SK-N-SH (cell line): ENCODE measurements at regions not wholly inside any gene's neighbourhood (a gene's known extent, or its start where the extent isn't known, plus 50 kb on each side); places are given as distances from the start of the nearest gene placed in this dataset.

Source experiments
- CTCF ChIA-PET: fragments of 300-600, 350-600 bp; formaldehyde crosslinking; extraction: SDS; loops from one replicate; lab custom pipeline; 2021; lab: Yijun Ruan, JAX
- POLR2A ChIA-PET: fragments of 350-600 bp; sonication (Branson Sonifier 250); formaldehyde crosslinking; extraction: SDS; loops from one replicate; lab custom pipeline; 2020; ENCODE audit warnings: antibody characterized with exemption, inconsistent platforms; lab: Yijun Ruan, JAX
- DNase-seq: peaks from one replicate; pipeline ENCODE4 v3.0.0; 2012
- H2AFZ ChIP-seq: fragments of 200-600 bp; sonication (generic); 2 replicates; pipeline ENCODE4 v1.8.1; 2016; ENCODE audit warnings: antibody characterized with exemption, mild to moderate bottlenecking, low read depth
- H3F3A ChIP-seq: fragments of 200-600 bp; sonication (generic); replicated peaks from 2 replicates; pipeline ENCODE3; 2016; ENCODE audit warnings: antibody characterized with exemption, mild to moderate bottlenecking; ENCODE audit not compliant: insufficient read depth
- H3K27ac ChIP-seq, 2 experiments: fragments of 200-500 bp in 1 of 2; fragments of 200-600 bp in 1 of 2; sonication (Bioruptor generic) in 1 of 2; sonication (generic), shearing (Covaris generic) in 1 of 2; 2 replicates each; pipeline versions ENCODE4 v1.5.1 to v1.6.1; 2014 to 2016; ENCODE audit warnings: low read depth in 2 of 2, inconsistent platforms in 1 of 2, low read length in 1 of 2, mild to moderate bottlenecking in 1 of 2, mixed read lengths in 1 of 2
- H3K27me3 ChIP-seq: fragments of 200-600 bp; sonication (generic), shearing (Covaris generic); 2 replicates; pipeline ENCODE4 v1.6.1; 2016; ENCODE audit warnings: mixed run types; ENCODE audit not compliant: insufficient read depth
- H3K36me3 ChIP-seq, 2 experiments: fragments of 200-500 bp in 1 of 2; fragments of 200-600 bp in 1 of 2; sonication (Bioruptor generic) in 1 of 2; sonication (generic) in 1 of 2; replicated peaks in 1 of 2; 2 replicates each; pipeline versions ENCODE3 to v1.5.1; 2014 to 2016; ENCODE audit warnings: low read length in 1 of 2, mild to moderate bottlenecking in 1 of 2; ENCODE audit not compliant: insufficient read depth in 2 of 2, control insufficient read depth in 1 of 2
- H3K4me1 ChIP-seq, 2 experiments: fragments of 200-500 bp in 1 of 2; fragments of 200-600 bp in 1 of 2; sonication (Bioruptor generic) in 1 of 2; sonication (generic), shearing (Covaris generic) in 1 of 2; 2 replicates each; pipeline versions ENCODE4 v1.5.1 to v1.6.1; 2014 to 2016; ENCODE audit warnings: low read depth in 1 of 2, low read length in 1 of 2, mixed run types in 1 of 2; ENCODE audit not compliant: insufficient read depth in 2 of 2, control insufficient read depth in 1 of 2
- H3K4me2 ChIP-seq: fragments of 200-600 bp; sonication (generic), shearing (Covaris generic); 2 replicates; pipeline ENCODE4 v1.6.1; 2017; ENCODE audit warnings: mixed run types
- H3K4me3 ChIP-seq, 2 experiments: fragments of 200-500 bp in 1 of 2; fragments of 200-600 bp in 1 of 2; sonication (Bioruptor generic) in 1 of 2; sonication (generic), shearing (Covaris generic) in 1 of 2; 2 replicates each; pipeline versions ENCODE4 v1.5.1 to v1.8.1; 2014 to 2016; ENCODE audit warnings: low read depth in 2 of 2, inconsistent platforms in 1 of 2, low read length in 1 of 2, mild to moderate bottlenecking in 1 of 2, mixed read lengths in 1 of 2, moderate library complexity in 1 of 2
- H3K79me2 ChIP-seq: fragments of 200-600 bp; sonication (generic); 2 replicates; pipeline ENCODE4 v1.8.1; 2017; ENCODE audit warnings: mild to moderate bottlenecking; ENCODE audit not compliant: insufficient read depth
- H3K9ac ChIP-seq: fragments of 200-600 bp; sonication (generic); 2 replicates; pipeline ENCODE4 v1.6.1; 2017; ENCODE audit warnings: mixed run types
- H3K9me2 ChIP-seq: fragments of 200-600 bp; sonication (generic); 2 replicates; pipeline ENCODE4 v1.6.1; 2017; ENCODE audit warnings: mixed run types
- H3K9me3 ChIP-seq: fragments of 200-600 bp; sonication (generic); 2 replicates; pipeline ENCODE4 v1.6.1; 2017; ENCODE audit warnings: mixed run types, mild to moderate bottlenecking, moderate library complexity
- H4K20me1 ChIP-seq: fragments of 200-600 bp; sonication (generic); 2 replicates; pipeline ENCODE4 v1.6.1; 2017; ENCODE audit warnings: mild to moderate bottlenecking, mixed run types; ENCODE audit not compliant: insufficient read depth
- EP300 ChIP-seq, 2 experiments: IDR thresholded peaks; 2 replicates each; pipeline versions ENCODE4 v1.4.0 to v1.6.1; 2012; ENCODE audit warnings: borderline replicate concordance in 1 of 2, low read depth in 1 of 2, low read length in 1 of 2
- EZH2phosphoT487 ChIP-seq: fragments of 200-600 bp; sonication (generic); IDR thresholded peaks from 2 replicates; pipeline ENCODE4 v1.6.1; 2017; ENCODE audit warnings: low read depth, mixed run types, mild to moderate bottlenecking, antibody characterized with exemption, moderate library complexity, borderline replicate concordance
- FOXM1 ChIP-seq: IDR thresholded peaks from 2 replicates; pipeline ENCODE4 v1.4.0; 2012; ENCODE audit warnings: low read depth, mild to moderate bottlenecking
- GABPA ChIP-seq: IDR thresholded peaks from 2 replicates; pipeline ENCODE4 v1.4.0; 2012; ENCODE audit warnings: low read depth, mild to moderate bottlenecking
- GATA2 ChIP-seq: sonication (generic); formaldehyde crosslinking; IDR thresholded peaks from 2 replicates; pipeline ENCODE4 v1.5.0; 2020; ENCODE audit warnings: mild to moderate bottlenecking, missing genetic modification reagents
- JUND ChIP-seq: IDR thresholded peaks from 2 replicates; pipeline ENCODE4 v1.4.0; 2012
- MEF2A ChIP-seq: IDR thresholded peaks from 2 replicates; pipeline ENCODE4 v1.4.0; 2012; ENCODE audit warnings: low read depth, borderline replicate concordance
- MXI1 ChIP-seq: IDR thresholded peaks from 2 replicates; pipeline ENCODE4 v1.6.1; 2012; ENCODE audit warnings: mild to moderate bottlenecking, low read depth, low read length, improper control_type of control experiment
- NRF1 ChIP-seq: IDR thresholded peaks from 2 replicates; pipeline ENCODE4 v1.6.1; 2012; ENCODE audit warnings: low read depth, mild to moderate bottlenecking, low read length
- RAD21 ChIP-seq: IDR thresholded peaks from 2 replicates; pipeline ENCODE4 v1.6.1; 2012; ENCODE audit warnings: mild to moderate bottlenecking, low read length
- RFX5 ChIP-seq: IDR thresholded peaks from 2 replicates; pipeline ENCODE4 v1.6.1; 2012; ENCODE audit warnings: mild to moderate bottlenecking, improper control_type of control experiment, low read length
- SMC3 ChIP-seq: IDR thresholded peaks from 2 replicates; pipeline ENCODE4 v1.6.1; 2012; ENCODE audit warnings: low read depth, low read length, improper control_type of control experiment
- TAF1 ChIP-seq: IDR thresholded peaks from 2 replicates; pipeline ENCODE4 v1.6.1; 2012; ENCODE audit warnings: low read depth, mild to moderate bottlenecking, low read length, moderate library complexity, borderline replicate concordance
- TCF12 ChIP-seq: IDR thresholded peaks from 2 replicates; pipeline ENCODE4 v1.4.0; 2012
- TEAD4 ChIP-seq: IDR thresholded peaks from 2 replicates; pipeline ENCODE4 v1.4.0; 2012; ENCODE audit warnings: mild to moderate bottlenecking, borderline replicate concordance; ENCODE audit not compliant: insufficient read depth
- YY1 ChIP-seq: IDR thresholded peaks from 2 replicates; pipeline ENCODE4 v1.4.0; 2012; ENCODE audit warnings: low read depth, mild to moderate bottlenecking
- WGBS: methylation state at CpG from one replicate; pipeline ENCODE4 v1.1.6; 2017; ENCODE audit warnings: low lambda C conversion rate; 5-methylcytosine and 5-hydroxymethylcytosine counted together
- TF ChIP-seq, protein P1 (sequence below): IDR thresholded peaks from 2 replicates; pipeline ENCODE4 v1.4.0; 2012; ENCODE audit warnings: low read depth, borderline replicate concordance
- TF ChIP-seq, protein P2 (sequence below): fragments of 200-600 bp; sonication (generic); IDR thresholded peaks from 2 replicates; pipeline ENCODE4 v1.6.1; 2017; ENCODE audit warnings: antibody characterized with exemption, mild to moderate bottlenecking, moderate library complexity
- TF ChIP-seq, protein P3 (sequence below): IDR thresholded peaks from 2 replicates; pipeline ENCODE4 v1.4.0; 2012; ENCODE audit warnings: low read depth
- TF ChIP-seq, protein P4 (sequence below): IDR thresholded peaks from 2 replicates; pipeline ENCODE4; 2012

DNA sequence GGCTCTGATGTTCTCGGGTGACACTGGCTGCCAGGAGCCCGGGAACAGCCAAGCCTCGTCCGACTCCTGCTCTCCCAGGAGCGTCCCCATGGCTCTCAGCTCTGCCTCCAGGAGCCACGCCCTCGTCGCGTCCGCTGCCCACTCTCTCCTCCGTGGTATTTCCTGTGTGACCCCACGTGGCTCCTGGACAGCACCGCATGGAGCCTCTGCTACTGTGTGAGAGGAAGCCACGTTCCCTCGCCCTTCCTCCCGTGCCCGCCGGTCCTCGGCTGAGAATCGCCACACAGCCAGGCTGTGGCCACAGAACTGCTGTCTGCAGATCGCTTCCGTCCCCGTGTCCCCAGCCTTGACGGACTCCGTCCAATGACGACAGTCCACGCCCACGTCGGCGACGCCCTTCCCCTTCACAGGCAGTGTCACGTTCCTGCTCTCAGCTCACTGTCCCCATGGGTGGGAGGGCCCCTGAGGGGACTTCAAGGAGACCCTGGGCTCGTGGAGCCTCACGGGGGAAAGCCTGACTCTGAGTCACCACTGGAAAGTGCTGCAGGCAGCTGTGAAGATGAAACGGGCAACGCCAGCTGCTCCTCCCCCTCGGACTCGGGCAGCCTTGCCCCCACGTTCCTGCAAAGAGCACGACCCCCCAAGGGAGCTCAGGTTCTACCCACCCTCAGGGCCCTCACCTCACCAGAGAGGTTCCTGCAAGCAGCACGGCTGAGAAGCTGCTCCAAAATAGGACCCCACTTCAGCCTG is 458.5 kb downstream of the BRD1 start:
- H3K27ac ChIP-seq, result no peak overlapping the region; a peak in 1 of 4 replicates
- H3F3A ChIP-seq, result no peaks in the 10 kb centered on the region
- H3K4me3 ChIP-seq, result peak overlapping the region in 1 of 2 experiments; percentile 33; a peak in 1 of 4 replicates
- H3K4me2 ChIP-seq, result no peak overlapping the region
- 15% methylated on average over 19 of the region's 41 CpGs for WGBS
- CTCF ChIA-PET, result interaction anchor here (1.0 kb wide), 1 partner anchor 13 kb away, joined by 3 read pairs; no protein-coding TSS in a partner anchor
- H3K27me3 ChIP-seq, result peaks cover 7% of the 10 kb centered on the region
- POLR2A ChIA-PET, result no interaction called here
- no peaks in the 10 kb centered on the region for H3K9me2 ChIP-seq
- H3K9ac ChIP-seq, result no peak overlapping the region
- H3K36me3 ChIP-seq, result no peaks in the 10 kb centered on the region
- no peaks in the 10 kb centered on the region for H3K9me3 ChIP-seq
- H3K79me2 ChIP-seq, result no peaks in the 10 kb centered on the region
- H4K20me1 ChIP-seq, result no peaks in the 10 kb centered on the region
- DNase-seq, result peak; percentile 70
- H2AFZ ChIP-seq, result no peak overlapping the region
- H3K4me1 ChIP-seq, result peaks cover 0 to 6% of the 10 kb centered on the region in 2 experiments; a peak in 1 of 4 replicates
- no peak for TF ChIP-seq GATA2 (CRISPR knock-in tag)
- TF ChIP-seq, protein P1, sequence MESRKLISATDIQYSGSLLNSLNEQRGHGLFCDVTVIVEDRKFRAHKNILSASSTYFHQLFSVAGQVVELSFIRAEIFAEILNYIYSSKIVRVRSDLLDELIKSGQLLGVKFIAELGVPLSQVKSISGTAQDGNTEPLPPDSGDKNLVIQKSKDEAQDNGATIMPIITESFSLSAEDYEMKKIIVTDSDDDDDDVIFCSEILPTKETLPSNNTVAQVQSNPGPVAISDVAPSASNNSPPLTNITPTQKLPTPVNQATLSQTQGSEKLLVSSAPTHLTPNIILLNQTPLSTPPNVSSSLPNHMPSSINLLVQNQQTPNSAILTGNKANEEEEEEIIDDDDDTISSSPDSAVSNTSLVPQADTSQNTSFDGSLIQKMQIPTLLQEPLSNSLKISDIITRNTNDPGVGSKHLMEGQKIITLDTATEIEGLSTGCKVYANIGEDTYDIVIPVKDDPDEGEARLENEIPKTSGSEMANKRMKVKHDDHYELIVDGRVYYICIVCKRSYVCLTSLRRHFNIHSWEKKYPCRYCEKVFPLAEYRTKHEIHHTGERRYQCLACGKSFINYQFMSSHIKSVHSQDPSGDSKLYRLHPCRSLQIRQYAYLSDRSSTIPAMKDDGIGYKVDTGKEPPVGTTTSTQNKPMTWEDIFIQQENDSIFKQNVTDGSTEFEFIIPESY, result no peak
- no peak for TF ChIP-seq MEF2A
- TF ChIP-seq RAD21, result no peak
- TF ChIP-seq, protein P2, sequence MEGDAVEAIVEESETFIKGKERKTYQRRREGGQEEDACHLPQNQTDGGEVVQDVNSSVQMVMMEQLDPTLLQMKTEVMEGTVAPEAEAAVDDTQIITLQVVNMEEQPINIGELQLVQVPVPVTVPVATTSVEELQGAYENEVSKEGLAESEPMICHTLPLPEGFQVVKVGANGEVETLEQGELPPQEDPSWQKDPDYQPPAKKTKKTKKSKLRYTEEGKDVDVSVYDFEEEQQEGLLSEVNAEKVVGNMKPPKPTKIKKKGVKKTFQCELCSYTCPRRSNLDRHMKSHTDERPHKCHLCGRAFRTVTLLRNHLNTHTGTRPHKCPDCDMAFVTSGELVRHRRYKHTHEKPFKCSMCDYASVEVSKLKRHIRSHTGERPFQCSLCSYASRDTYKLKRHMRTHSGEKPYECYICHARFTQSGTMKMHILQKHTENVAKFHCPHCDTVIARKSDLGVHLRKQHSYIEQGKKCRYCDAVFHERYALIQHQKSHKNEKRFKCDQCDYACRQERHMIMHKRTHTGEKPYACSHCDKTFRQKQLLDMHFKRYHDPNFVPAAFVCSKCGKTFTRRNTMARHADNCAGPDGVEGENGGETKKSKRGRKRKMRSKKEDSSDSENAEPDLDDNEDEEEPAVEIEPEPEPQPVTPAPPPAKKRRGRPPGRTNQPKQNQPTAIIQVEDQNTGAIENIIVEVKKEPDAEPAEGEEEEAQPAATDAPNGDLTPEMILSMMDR, result no peak
- TF ChIP-seq SMC3, result no peak
- no peak for TF ChIP-seq GABPA
- TF ChIP-seq NRF1, result no peak
- TF ChIP-seq, protein P3, sequence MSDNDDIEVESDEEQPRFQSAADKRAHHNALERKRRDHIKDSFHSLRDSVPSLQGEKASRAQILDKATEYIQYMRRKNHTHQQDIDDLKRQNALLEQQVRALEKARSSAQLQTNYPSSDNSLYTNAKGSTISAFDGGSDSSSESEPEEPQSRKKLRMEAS, result no peak
- no peak for TF ChIP-seq FOXM1
- no peak for TF ChIP-seq EZH2phosphoT487
- no peak for TF ChIP-seq TEAD4
- TF ChIP-seq, protein P4, sequence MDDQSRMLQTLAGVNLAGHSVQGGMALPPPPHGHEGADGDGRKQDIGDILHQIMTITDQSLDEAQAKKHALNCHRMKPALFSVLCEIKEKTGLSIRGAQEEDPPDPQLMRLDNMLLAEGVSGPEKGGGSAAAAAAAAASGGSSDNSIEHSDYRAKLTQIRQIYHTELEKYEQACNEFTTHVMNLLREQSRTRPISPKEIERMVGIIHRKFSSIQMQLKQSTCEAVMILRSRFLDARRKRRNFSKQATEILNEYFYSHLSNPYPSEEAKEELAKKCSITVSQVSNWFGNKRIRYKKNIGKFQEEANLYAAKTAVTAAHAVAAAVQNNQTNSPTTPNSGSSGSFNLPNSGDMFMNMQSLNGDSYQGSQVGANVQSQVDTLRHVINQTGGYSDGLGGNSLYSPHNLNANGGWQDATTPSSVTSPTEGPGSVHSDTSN, result no peak
- no peak for TF ChIP-seq EP300 (IDR thresholded peaks at IDR 0.05; ENCODE audit: borderline replicate concordance in 1 of 2, low read depth in 1 of 2, low read length in 1 of 2)
- no peak for TF ChIP-seq YY1
- no peak for TF ChIP-seq TAF1
- TF ChIP-seq JUND, result no peak
- TF ChIP-seq MXI1, result no peak
- no peak for TF ChIP-seq RFX5
- no peak for TF ChIP-seq TCF12
- TF ChIP-seq, all 33 proteins: peak for 0
